ENCODE measurements at regions not wholly inside any gene's neighbourhood (a gene's known extent, or its start where the extent isn't known, plus 50 kb on each side); places are given as distances from the start of the nearest gene placed in this dataset.

DNA sequence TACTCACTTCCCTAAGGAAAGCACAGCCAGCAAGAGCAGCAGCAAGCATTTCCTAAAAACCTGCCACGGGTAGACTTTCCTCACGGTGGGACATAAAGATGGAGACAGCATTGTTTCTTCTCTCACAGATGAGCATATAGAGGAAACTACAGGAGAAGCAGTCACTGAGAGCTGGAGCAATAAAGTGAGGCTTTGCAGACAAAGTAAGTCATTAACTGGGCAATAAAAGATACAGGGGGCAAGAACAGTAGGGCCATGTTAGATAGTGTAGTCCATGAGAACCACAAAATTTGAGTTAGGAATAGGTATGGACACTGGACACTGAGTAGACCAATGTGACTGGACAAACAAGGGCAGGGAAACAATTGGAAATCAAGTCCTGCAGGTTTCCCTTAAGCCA, 240.1 kb upstream of the NFIA start:
- TF ChIP-seq POLR2A (IDR thresholded peaks at IDR 0.05; ENCODE audit: low read depth, low read length) = no peak
- no peak for TF ChIP-seq TAF1 (IDR thresholded peaks at IDR 0.05; ENCODE audit: borderline replicate concordance, low read depth, low read length)

All from GM12892 (cell line).